ENCODE measurements at regions not wholly inside any gene's neighbourhood (a gene's known extent, or its start where the extent isn't known, plus 50 kb on each side); places are given as distances from the start of the nearest gene placed in this dataset.
"Not testable (repeated sequence)": the region's sequence is repeated elsewhere in the genome, so short reads cannot be mapped to it uniquely, and the experiment has no call there.

DNA sequence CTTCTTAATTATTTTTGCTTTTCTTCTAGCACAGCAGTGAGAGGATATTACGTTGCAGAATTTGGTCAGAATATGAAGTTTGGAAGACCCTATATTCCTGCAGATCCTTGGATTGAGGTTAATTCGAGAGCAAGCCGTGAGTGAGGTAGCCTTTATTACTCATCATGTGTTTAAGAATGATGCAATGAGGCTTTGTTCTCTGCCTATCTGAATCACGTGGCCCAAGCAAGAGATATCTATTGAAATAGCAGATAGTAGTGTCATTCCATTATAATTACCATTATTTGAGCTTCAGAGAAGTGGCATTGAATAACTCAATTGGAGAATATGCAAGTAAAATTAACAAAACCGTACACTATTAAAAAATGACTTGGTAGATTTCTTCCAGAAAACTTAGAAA lies 641.1 kb downstream of the TMEM182 start:
- intact Hi-C loops (cut with DNase I), result no loop called here
- no peak for TF ChIP-seq POLR2A (IDR thresholded peaks at IDR 0.05)
- no peak for TF ChIP-seq CTCF (IDR thresholded peaks at IDR 0.05)
- no peak for DNase-seq
- Histone ChIP-seq H3K4me3 (no peak overlapping the region), H3K9me3 (replicated peaks in 1 of 3) (no peaks in the 10 kb centered on the region), H3K27me3 (no peaks in the 10 kb centered on the region), H3K36me3 (replicated peaks in 1 of 2) (no peaks in the 10 kb centered on the region), H3K4me1 (replicated peaks in 1 of 2) (no peaks in the 10 kb centered on the region), H3K27ac (no peak overlapping the region)
- 71 to 75% (median 73%) methylated on average over 5 of the region's 5 CpGs for WGBS, 4 donors

DNA sequence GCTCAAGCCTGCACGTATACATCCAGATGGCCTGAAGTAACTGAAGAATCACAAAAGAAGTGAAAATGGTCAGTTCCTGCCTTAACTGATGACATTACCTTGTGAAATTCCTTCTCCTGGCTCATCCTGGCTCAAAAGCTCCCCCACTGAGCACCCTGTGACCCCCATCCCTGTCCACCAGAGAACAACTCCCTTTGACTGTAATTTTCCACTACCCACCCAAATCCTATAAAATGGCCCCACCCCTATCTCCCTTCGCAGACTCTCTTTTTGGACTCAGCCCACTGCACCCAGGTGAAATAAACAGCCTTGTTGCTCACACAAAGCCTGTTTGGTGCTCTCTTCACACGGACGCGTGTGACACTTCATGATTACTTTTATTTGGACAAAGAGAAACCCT lies 641.6 kb downstream of the TMEM182 start:
- H3K4me3 ChIP-seq; DNase-seq; H3K27me3 ChIP-seq; H3K9me3 ChIP-seq (replicated peaks in 1 of 3); H3K36me3 ChIP-seq (replicated peaks in 1 of 2); intact Hi-C loops (cut with DNase I); H3K27ac ChIP-seq; H3K4me1 ChIP-seq (replicated peaks in 1 of 2): not testable (repeated sequence)
- WGBS, 4 donors, result 85 to 88% (median 86%) methylated on average over 5 of the region's 5 CpGs

GRCh38 chr2:103410221-103410620 lies 648.4 kb downstream of the TMEM182 start:
- no peak for DNase-seq
- 82 to 92% (median 88%) methylated on average over 4 of the region's 4 CpGs for WGBS, 4 donors
- intact Hi-C loops (cut with DNase I), result no loop called here
- H3K4me1 ChIP-seq (replicated peaks in 1 of 2), result no peaks in the 10 kb centered on the region
- no peaks in the 10 kb centered on the region for H3K27me3 ChIP-seq
- no peak for TF ChIP-seq POLR2A (IDR thresholded peaks at IDR 0.05)
- TF ChIP-seq CTCF (IDR thresholded peaks at IDR 0.05), result no peak
- H3K36me3 ChIP-seq (replicated peaks in 1 of 2), result no peaks in the 10 kb centered on the region
- no peak overlapping the region for H3K4me3 ChIP-seq
- H3K9me3 ChIP-seq (replicated peaks in 1 of 3), result no peaks in the 10 kb centered on the region
- H3K27ac ChIP-seq, result no peak overlapping the region

- TF ChIP-seq POLR2A (IDR thresholded peaks at IDR 0.05) (no peak), CTCF (IDR thresholded peaks at IDR 0.05) (no peak)
- no peaks in the 10 kb centered on the region for H3K4me1 ChIP-seq (replicated peaks in 1 of 2)
- no peak overlapping the region for H3K27ac ChIP-seq
- 66 to 74% (median 70%) methylated on average over 2 of the region's 2 CpGs for WGBS, 4 donors
- H3K9me3 ChIP-seq (replicated peaks in 1 of 3), result no peaks in the 10 kb centered on the region
- intact Hi-C loops (cut with DNase I), result no loop called here
- no peaks in the 10 kb centered on the region for H3K27me3 ChIP-seq
- H3K4me3 ChIP-seq, result no peak overlapping the region
- no peaks in the 10 kb centered on the region for H3K36me3 ChIP-seq (replicated peaks in 1 of 2)
- no peak for DNase-seq
These were observed 657.7 kb downstream of the TMEM182 start for GRCh38 chr2:103419506-103419905.

DNA sequence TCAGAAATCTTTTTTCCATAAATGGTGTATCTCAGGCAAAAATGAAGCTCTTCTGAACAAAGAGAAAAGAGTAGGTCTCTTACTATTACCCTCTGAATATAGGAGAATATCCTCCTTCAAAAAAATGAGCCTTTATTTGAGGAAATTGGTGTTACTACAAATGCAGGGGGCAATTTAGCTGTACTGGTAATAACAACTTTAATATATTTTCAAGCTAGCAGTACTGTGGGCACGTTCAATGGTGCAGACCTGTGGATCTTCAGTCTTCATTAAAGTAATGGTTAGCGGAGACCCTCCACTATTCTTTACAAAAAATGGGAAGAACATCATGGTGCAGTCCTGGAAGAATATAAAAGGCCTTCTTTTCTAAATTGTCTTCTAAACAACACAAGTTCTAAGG lies 661.3 kb downstream of the TMEM182 start:
- H3K4me1 ChIP-seq (replicated peaks in 1 of 2), result no peaks in the 10 kb centered on the region
- 73 to 80% (median 80%) methylated on average over 2 of the region's 2 CpGs for WGBS, 4 donors
- H3K9me3 ChIP-seq (replicated peaks in 1 of 3), result no peaks in the 10 kb centered on the region
- H3K4me3 ChIP-seq, result no peak overlapping the region
- intact Hi-C loops (cut with DNase I), result no loop called here
- H3K27me3 ChIP-seq, result no peaks in the 10 kb centered on the region
- no peak for DNase-seq
- TF ChIP-seq POLR2A (IDR thresholded peaks at IDR 0.05), result no peak
- TF ChIP-seq CTCF (IDR thresholded peaks at IDR 0.05), result no peak
- H3K36me3 ChIP-seq (replicated peaks in 1 of 2), result no peaks in the 10 kb centered on the region
- no peak overlapping the region for H3K27ac ChIP-seq

Measured in adrenal gland (tissue), 9 donors.